OCI-LY7 (cell line): ENCODE measurements at regions not wholly inside any gene's neighbourhood (a gene's known extent, or its start where the extent isn't known, plus 50 kb on each side); places are given as distances from the start of the nearest gene placed in this dataset.

Experiments
- BruUV-seq: library from RNA; stranded (reverse); fragments of 400-500 nt; replicated peaks from 2 replicates; lab custom pipeline; 2021; lab: Mats Ljungman, UMichigan
- CTCF ChIA-PET: fragments of 300-600 bp; sonication (Branson Sonifier 250); formaldehyde crosslinking; loops from one replicate; lab custom pipeline; 2022; ENCODE audit warnings: antibody characterized with exemption; ENCODE audit not compliant: unreplicated experiment; lab: Charles Lee
- POLR2A ChIA-PET: fragments of 300-600 bp; sonication (Branson Sonifier 250); formaldehyde crosslinking; loops from one replicate; lab custom pipeline; 2022; ENCODE audit warnings: antibody characterized with exemption; lab: Charles Lee
- DNase-seq: peaks from one replicate; pipeline ENCODE4 v3.0.0-alpha.2; 2015; ENCODE audit warnings: low spot score
- H2AFZ ChIP-seq: fragments of 200-600 bp; sonication (generic), shearing (Covaris generic); 2 replicates; pipeline ENCODE4 v1.6.1; 2014; ENCODE audit warnings: mild to moderate bottlenecking, antibody characterized with exemption, low read length, moderate library complexity
- H3K27ac ChIP-seq: fragments of 200-600 bp; sonication (generic); 2 replicates; pipeline ENCODE4 v1.5.1; 2014; ENCODE audit warnings: mixed run types, low read depth, mild to moderate bottlenecking, moderate library complexity, low read length, inconsistent platforms; ENCODE audit not compliant: poor library complexity, severe bottlenecking
- H3K36me3 ChIP-seq: fragments of 200-600 bp; sonication (generic); 2 replicates; pipeline ENCODE4 v1.6.1; 2014; ENCODE audit warnings: mild to moderate bottlenecking, antibody characterized with exemption, low read length, moderate library complexity, mixed read lengths; ENCODE audit not compliant: insufficient read depth
- H3K4me1 ChIP-seq: fragments of 200-600 bp; sonication (generic); 2 replicates; pipeline ENCODE4 v1.5.1; 2014; ENCODE audit warnings: mild to moderate bottlenecking, low read length; ENCODE audit not compliant: insufficient read depth, poor library complexity, severe bottlenecking
- H3K4me2 ChIP-seq: fragments of 200-600 bp; sonication (generic); 2 replicates; pipeline ENCODE4 v1.6.1; 2014; ENCODE audit warnings: mild to moderate bottlenecking, low read length
- H3K4me3 ChIP-seq: fragments of 200-600 bp; sonication (generic); 2 replicates; pipeline ENCODE4 v1.5.1; 2014; ENCODE audit warnings: mild to moderate bottlenecking, low read depth, low read length; ENCODE audit not compliant: poor library complexity, severe bottlenecking
- H3K79me2 ChIP-seq: fragments of 200-600 bp; sonication (generic); 2 replicates; pipeline ENCODE4 v1.6.1; 2016; ENCODE audit warnings: low read depth, mild to moderate bottlenecking, low read length, moderate library complexity, mixed read lengths; ENCODE audit not compliant: insufficient read depth
- H3K9me2 ChIP-seq: fragments of 200-600 bp; sonication (generic); 2 replicates; pipeline ENCODE4 v1.6.1; 2016; ENCODE audit warnings: mild to moderate bottlenecking, low read length, mixed read lengths; ENCODE audit not compliant: insufficient read depth
- H3K9me3 ChIP-seq: fragments of 200-600 bp; sonication (generic); 2 replicates; pipeline ENCODE4 v1.6.1; 2014; ENCODE audit warnings: mild to moderate bottlenecking, mixed run types, low read length, mixed read lengths
- H4K20me1 ChIP-seq: fragments of 200-600 bp; sonication (generic); 2 replicates; pipeline ENCODE4 v1.6.1; 2014; ENCODE audit warnings: mild to moderate bottlenecking, antibody characterized with exemption, low read length, moderate library complexity, mixed read lengths; ENCODE audit not compliant: insufficient read depth
- CTCF ChIP-seq: fragments of 200-600 bp; sonication (generic); conservative IDR thresholded peaks from 2 replicates; pipeline ENCODE4 v1.5.1; 2014; ENCODE audit warnings: mild to moderate bottlenecking, antibody characterized with exemption, low read length, moderate library complexity, mixed read lengths
- EZH2phosphoT487 ChIP-seq: fragments of 200-600 bp; sonication (generic); IDR thresholded peaks from 2 replicates; pipeline ENCODE4 v1.6.1; 2018; ENCODE audit warnings: low read depth, borderline replicate concordance, mild to moderate bottlenecking, mixed run types, antibody characterized with exemption, low read length, moderate library complexity, mixed read lengths
- intact Hi-C: fragments of 100-400 bp; cut with micrococcal nuclease; formaldehyde crosslinking; loops from one replicate; pipeline ENCODE4 v1.10.0; 2022; ENCODE audit not compliant: unreplicated experiment

- intact Hi-C loops = no loop called here
- no peaks in the 10 kb centered on the region for H3K9me3 ChIP-seq
- ChIA-PET POLR2A (interaction anchor here (1.2 to 1.5 kb wide), 3 partner anchors 9 to 26 kb away, joined by 3 to 7 read pairs (median 4); no protein-coding TSS in a partner anchor), CTCF (no interaction called here)
- TF ChIP-seq CTCF (no peak), EZH2phosphoT487 (no peak)
- no peak for DNase-seq
- H4K20me1 ChIP-seq = no peaks in the 10 kb centered on the region
- no peak overlapping the region for H3K27ac ChIP-seq
- no TSS peak for BruUV-seq
- no peak overlapping the region for H3K4me2 ChIP-seq
- H3K79me2 ChIP-seq = no peaks in the 10 kb centered on the region
- H3K4me3 ChIP-seq = no peak overlapping the region
- no peak overlapping the region for H2AFZ ChIP-seq
- H3K36me3 ChIP-seq = no peaks in the 10 kb centered on the region
- no peaks in the 10 kb centered on the region for H3K4me1 ChIP-seq
- no peaks in the 10 kb centered on the region for H3K9me2 ChIP-seq
These were observed 173.8 kb downstream of the BCL11A start for GRCh38 chr2:60379684-60380083.

- BruUV-seq = no TSS peak
- intact Hi-C loops = no loop called here
- no peak overlapping the region for H2AFZ ChIP-seq
These were observed 174.2 kb downstream of the BCL11A start for GRCh38 chr2:60379216-60379615.

More at GRCh38 chr2:60379216-60379615, 174.2 kb downstream of the BCL11A start:
- TF ChIP-seq EZH2phosphoT487 (no peak), CTCF (no peak)
- H3K27ac ChIP-seq = no peak overlapping the region
- POLR2A ChIA-PET = interaction anchor here (1.2 to 1.5 kb wide), 3 partner anchors 9 to 25 kb away, joined by 3 to 7 read pairs (median 4); no protein-coding TSS in a partner anchor
- no peaks in the 10 kb centered on the region for H3K79me2 ChIP-seq
- no peaks in the 10 kb centered on the region for H3K9me3 ChIP-seq
- no peak overlapping the region for H3K4me3 ChIP-seq
- CTCF ChIA-PET = no interaction called here
- peaks cover 2% of the 10 kb centered on the region for H3K4me1 ChIP-seq
- DNase-seq = no peak
- no peaks in the 10 kb centered on the region for H3K36me3 ChIP-seq
- H4K20me1 ChIP-seq = no peaks in the 10 kb centered on the region
- no peaks in the 10 kb centered on the region for H3K9me2 ChIP-seq
- no peak overlapping the region for H3K4me2 ChIP-seq
